K562 (cell line): ENCODE measurements at regions not wholly inside any gene's neighbourhood (a gene's known extent, or its start where the extent isn't known, plus 50 kb on each side); places are given as distances from the start of the nearest gene placed in this dataset.

Source experiments
- ATAC-seq: fragments of 200-7000 bp; cut with Tn5 transposase; 3 replicates; pipeline ENCODE4 v1.9.1; 2020; ENCODE audit warnings: moderate library complexity
- BruUV-seq: library from RNA; stranded (reverse); fragments of 400-500 nt; replicated peaks from 2 replicates; lab custom pipeline; 2021; lab: Mats Ljungman, UMichigan
- CTCF ChIA-PET: fragments of 300-600 bp; formaldehyde crosslinking; extraction: SDS; loops from one replicate; lab custom pipeline; 2021; ENCODE audit warnings: low intra/inter-chr PET ratio; lab: Yijun Ruan, JAX
- POLR2A ChIA-PET: fragments of 300-600, 350-650 bp; sonication (Branson Sonifier 250); formaldehyde crosslinking; extraction: SDS; loops from one replicate; lab custom pipeline; 2021; ENCODE audit warnings: antibody characterized with exemption, inconsistent platforms; lab: Yijun Ruan, JAX
- DNase-seq, 4 experiments: peaks; one replicate each; pipeline versions ENCODE4 v3.0.0 to v3.0.0-alpha.2; 2011 to 2018; ENCODE audit warnings: low spot score in 3 of 4, mixed read lengths in 3 of 4; ENCODE audit errors: extremely low read depth in 1 of 4
- FAIRE-seq: peaks from 2 replicates; lab custom pipeline; 2011; peaks lifted over from hg19 to GRCh38; lab: Jason Lieb, UNC
- H2AFZ ChIP-seq: 2 replicates; pipeline ENCODE4 v1.6.0; 2011; ENCODE audit warnings: low read depth, low read length, control low read depth, inconsistent platforms
- H3K27ac ChIP-seq: fragments of 200-600 bp; 3 replicates; pipeline ENCODE4 v1.8.0; 2011; ENCODE audit warnings: low read depth, mild to moderate bottlenecking, control low read depth, inconsistent platforms, low read length, moderate library complexity, mixed read lengths; ENCODE audit errors: extremely low read depth
- H3K27me3 ChIP-seq, 2 experiments: fragments of 300-600 bp in 1 of 2; 2 replicates in 1 of 2; 3 replicates in 1 of 2; pipeline versions ENCODE4 v1.6.0 to v1.8.0; 2011; ENCODE audit warnings: inconsistent platforms in 2 of 2, low read length in 2 of 2, mild to moderate bottlenecking in 1 of 2, mixed read lengths in 1 of 2, moderate library complexity in 1 of 2; ENCODE audit not compliant: control insufficient read depth in 2 of 2, insufficient read depth in 2 of 2
- H3K36me3 ChIP-seq: fragments of 300-600 bp; 3 replicates; pipeline ENCODE4 v1.8.0; 2011; ENCODE audit warnings: mild to moderate bottlenecking, low read length, inconsistent platforms; ENCODE audit not compliant: control insufficient read depth, insufficient read depth
- H3K4me1 ChIP-seq, 2 experiments: fragments of 200-600 bp in 1 of 2; replicated peaks in 1 of 2; 2 replicates in 1 of 2; 3 replicates in 1 of 2; pipeline versions ENCODE4 v1.5.1 to v1.8.0; 2011; ENCODE audit warnings: inconsistent platforms in 2 of 2, low read length in 2 of 2, mild to moderate bottlenecking in 1 of 2, mixed read lengths in 1 of 2, moderate library complexity in 1 of 2; ENCODE audit not compliant: control insufficient read depth in 2 of 2, insufficient read depth in 2 of 2
- H3K4me2 ChIP-seq: 2 replicates; pipeline ENCODE4 v1.6.1; 2011; ENCODE audit warnings: low read length, control low read depth, inconsistent platforms, mixed read lengths; ENCODE audit not compliant: insufficient read depth
- H3K4me3 ChIP-seq: fragments of 200-600 bp; sonication (generic), shearing (Covaris generic); 2 replicates; pipeline ENCODE4 v1.5.1; 2016; ENCODE audit warnings: control low read depth, inconsistent platforms
- H3K79me2 ChIP-seq: fragments of 200-600 bp; 3 replicates; pipeline ENCODE4 v1.8.0; 2011; ENCODE audit warnings: low read length, inconsistent platforms; ENCODE audit not compliant: control insufficient read depth, insufficient read depth
- H3K9ac ChIP-seq, 2 experiments: 2 replicates each; pipeline versions ENCODE4 v1.6.0 to v1.6.1; 2011; ENCODE audit warnings: low read depth in 2 of 2, low read length in 2 of 2, control low read depth in 1 of 2, inconsistent platforms in 1 of 2, mild to moderate bottlenecking in 1 of 2, mixed read lengths in 1 of 2; ENCODE audit not compliant: insufficient read depth in 1 of 2
- H3K9me1 ChIP-seq: one replicate; pipeline ENCODE4 v1.6.0; 2011; ENCODE audit warnings: inconsistent platforms, mild to moderate bottlenecking, low read length, moderate library complexity; ENCODE audit not compliant: control insufficient read depth, insufficient read depth
- H3K9me3 ChIP-seq: replicated peaks from 2 replicates; pipeline ENCODE4 v1.5.1; 2011; ENCODE audit warnings: low read depth, low read length, inconsistent platforms; ENCODE audit not compliant: control insufficient read depth, insufficient read depth
- H4K20me1 ChIP-seq: replicated peaks from 2 replicates; pipeline ENCODE4 v1.6.1; 2011; ENCODE audit warnings: low read length, inconsistent platforms, mixed read lengths; ENCODE audit not compliant: control insufficient read depth, insufficient read depth
- ZNF695 ChIP-seq: fragments of 450-650 bp; formaldehyde crosslinking; IDR thresholded peaks from 2 replicates; pipeline ENCODE4 v1.4.0; 2020; ENCODE audit warnings: mild to moderate bottlenecking, moderate library complexity
- WGBS: fragments of 100-300 bp; shearing (Covaris generic); methylation state at CpG from one replicate; pipeline ENCODE4 v1.1.6; 2016; ENCODE audit warnings: low coverage, mixed read lengths; ENCODE audit not compliant: insufficient coverage; ENCODE audit errors: missing lambda C conversion rate; 5-methylcytosine and 5-hydroxymethylcytosine counted together
- in situ Hi-C: fragments of 300-500 bp; cut with MboI; formaldehyde crosslinking; loops from 4 replicates; pipeline ENCODE4 v1.15.0; 2018; ENCODE audit warnings: inconsistent platforms, mixed read lengths
- intact Hi-C: fragments of 100-400 bp; cut with micrococcal nuclease; formaldehyde crosslinking; loops from 2 replicates; pipeline ENCODE4 v1.14.2; 2022
- TF ChIP-seq, protein P1 (sequence below): sonication (generic); formaldehyde crosslinking; IDR thresholded peaks from 2 replicates; pipeline ENCODE4 v1.8.0; 2023; ENCODE audit warnings: mild to moderate bottlenecking, missing genetic modification reagents
- TF ChIP-seq, protein P2 (sequence below): fragments of 450-650 bp; IDR thresholded peaks from 2 replicates; pipeline ENCODE4 v1.6.1; 2018; ENCODE audit not compliant: partially characterized antibody

DNA sequence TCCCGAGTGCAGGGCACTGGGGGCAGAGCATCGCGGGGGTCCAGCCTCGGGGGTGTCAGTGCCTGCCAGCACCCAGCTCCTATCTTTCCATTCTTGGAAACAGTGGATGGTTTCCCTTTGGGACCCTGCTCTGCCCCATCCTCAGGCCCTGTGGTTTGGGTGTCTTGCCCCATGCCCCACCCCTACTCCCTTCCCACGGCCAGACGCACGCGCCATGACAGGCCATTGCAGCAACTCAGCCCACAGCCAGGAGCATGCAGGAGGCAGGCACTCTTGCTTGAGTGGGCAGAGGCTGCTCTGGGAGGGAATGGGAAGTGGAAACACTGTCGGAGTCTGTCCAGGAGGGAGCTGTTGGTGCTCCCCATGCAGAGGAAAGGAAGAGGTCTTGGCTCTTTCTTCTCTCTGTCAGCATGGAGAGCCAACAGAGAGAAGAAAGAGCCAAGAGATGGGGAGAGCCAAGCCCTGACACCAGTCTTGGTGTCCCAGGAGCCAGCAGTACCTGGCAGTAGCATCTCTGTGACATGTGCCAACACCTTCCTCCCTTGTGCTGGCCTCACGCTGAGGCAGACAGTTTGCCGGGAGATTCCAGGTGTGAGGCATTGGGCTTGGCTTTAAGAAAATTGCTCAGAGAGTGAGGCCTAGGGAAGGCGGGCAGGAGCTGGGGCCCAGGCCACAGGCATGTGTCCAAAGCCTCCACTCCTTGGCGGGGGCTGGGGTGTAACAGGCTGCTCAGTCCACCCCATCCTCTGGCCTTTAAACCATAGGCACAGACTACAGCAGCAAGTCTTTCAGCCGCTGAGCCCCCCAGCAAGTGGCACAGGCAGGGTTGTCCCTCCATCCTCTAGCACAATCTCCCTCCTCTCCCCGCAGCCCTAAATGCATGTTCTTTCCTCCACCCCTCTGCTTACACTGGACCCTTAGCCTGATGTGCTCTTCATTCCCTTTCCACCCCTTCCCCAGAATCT, 86.7 kb upstream of the UQCRFS1 start:
- DNase-seq (no peak), FAIRE-seq (no peak), ATAC-seq (no peak)
- peaks cover 2% of the 10 kb centered on the region for H3K9me1 ChIP-seq
- no peaks in the 10 kb centered on the region for H3K9me3 ChIP-seq
- TF ChIP-seq, protein P1, sequence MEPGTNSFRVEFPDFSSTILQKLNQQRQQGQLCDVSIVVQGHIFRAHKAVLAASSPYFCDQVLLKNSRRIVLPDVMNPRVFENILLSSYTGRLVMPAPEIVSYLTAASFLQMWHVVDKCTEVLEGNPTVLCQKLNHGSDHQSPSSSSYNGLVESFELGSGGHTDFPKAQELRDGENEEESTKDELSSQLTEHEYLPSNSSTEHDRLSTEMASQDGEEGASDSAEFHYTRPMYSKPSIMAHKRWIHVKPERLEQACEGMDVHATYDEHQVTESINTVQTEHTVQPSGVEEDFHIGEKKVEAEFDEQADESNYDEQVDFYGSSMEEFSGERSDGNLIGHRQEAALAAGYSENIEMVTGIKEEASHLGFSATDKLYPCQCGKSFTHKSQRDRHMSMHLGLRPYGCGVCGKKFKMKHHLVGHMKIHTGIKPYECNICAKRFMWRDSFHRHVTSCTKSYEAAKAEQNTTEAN (CRISPR knock-in tag): no peak
- TF ChIP-seq, protein P2, sequence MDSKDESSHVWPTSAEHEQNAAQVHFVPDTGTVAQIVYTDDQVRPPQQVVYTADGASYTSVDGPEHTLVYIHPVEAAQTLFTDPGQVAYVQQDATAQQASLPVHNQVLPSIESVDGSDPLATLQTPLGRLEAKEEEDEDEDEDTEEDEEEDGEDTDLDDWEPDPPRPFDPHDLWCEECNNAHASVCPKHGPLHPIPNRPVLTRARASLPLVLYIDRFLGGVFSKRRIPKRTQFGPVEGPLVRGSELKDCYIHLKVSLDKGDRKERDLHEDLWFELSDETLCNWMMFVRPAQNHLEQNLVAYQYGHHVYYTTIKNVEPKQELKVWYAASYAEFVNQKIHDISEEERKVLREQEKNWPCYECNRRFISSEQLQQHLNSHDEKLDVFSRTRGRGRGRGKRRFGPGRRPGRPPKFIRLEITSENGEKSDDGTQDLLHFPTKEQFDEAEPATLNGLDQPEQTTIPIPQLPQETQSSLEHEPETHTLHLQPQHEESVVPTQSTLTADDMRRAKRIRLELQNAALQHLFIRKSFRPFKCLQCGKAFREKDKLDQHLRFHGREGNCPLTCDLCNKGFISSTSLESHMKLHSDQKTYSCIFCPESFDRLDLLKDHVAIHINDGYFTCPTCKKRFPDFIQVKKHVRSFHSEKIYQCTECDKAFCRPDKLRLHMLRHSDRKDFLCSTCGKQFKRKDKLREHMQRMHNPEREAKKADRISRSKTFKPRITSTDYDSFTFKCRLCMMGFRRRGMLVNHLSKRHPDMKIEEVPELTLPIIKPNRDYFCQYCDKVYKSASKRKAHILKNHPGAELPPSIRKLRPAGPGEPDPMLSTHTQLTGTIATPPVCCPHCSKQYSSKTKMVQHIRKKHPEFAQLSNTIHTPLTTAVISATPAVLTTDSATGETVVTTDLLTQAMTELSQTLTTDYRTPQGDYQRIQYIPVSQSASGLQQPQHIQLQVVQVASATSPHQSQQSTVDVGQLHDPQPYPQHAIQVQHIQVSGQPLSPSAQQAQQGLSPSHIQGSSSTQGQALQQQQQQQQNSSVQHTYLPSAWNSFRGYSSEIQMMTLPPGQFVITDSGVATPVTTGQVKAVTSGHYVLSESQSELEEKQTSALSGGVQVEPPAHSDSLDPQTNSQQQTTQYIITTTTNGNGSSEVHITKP: no peak
- no peak for TF ChIP-seq ZNF695 (CRISPR knock-in tag)
- H2AFZ ChIP-seq: no peak overlapping the region
- H3K27ac ChIP-seq: no peak overlapping the region
- POLR2A ChIA-PET: interaction anchor here (0.6 kb wide), 1 partner anchor 552 kb away, joined by 3 read pairs; no protein-coding TSS in a partner anchor
- peaks cover 5 to 20% of the 10 kb centered on the region in 2 experiments; a peak in 4 of 5 replicates for H3K27me3 ChIP-seq
- H3K79me2 ChIP-seq: no peaks in the 10 kb centered on the region
- peaks cover 4% of the 10 kb centered on the region; the same call in 1 of the 2 replicates for H4K20me1 ChIP-seq
- H3K9ac ChIP-seq: no peak overlapping the region
- BruUV-seq: no TSS peak
- H3K4me2 ChIP-seq: no peak overlapping the region
- no peak overlapping the region for H3K4me3 ChIP-seq
- H3K4me1 ChIP-seq: no peaks in the 10 kb centered on the region
- 4% methylated on average over 15 of the region's 15 CpGs for WGBS
- in situ Hi-C loops (no loop called here), intact Hi-C loops (loop anchor here (10.0 kb wide), 1 partner anchor 175 kb away; no protein-coding TSS in a partner anchor)
- CTCF ChIA-PET: no interaction called here
- H3K36me3 ChIP-seq: no peaks in the 10 kb centered on the region
